Suprapubic skin (tissue), 3 donors: ENCODE measurements at regions not wholly inside any gene's neighbourhood (a gene's known extent, or its start where the extent isn't known, plus 50 kb on each side); places are given as distances from the start of the nearest gene placed in this dataset.

Experiments used
- POLR2A ChIP-seq, 2 donors: fragments of 450-650 bp; IDR thresholded peaks; one replicate each; pipeline ENCODE4 v1.6.1; 2017; ENCODE audit warnings: antibody characterized with exemption in 2 of 2, mild to moderate bottlenecking in 2 of 2, moderate library complexity in 2 of 2
- TF ChIP-seq, protein P1 (sequence below), 2 donors: fragments of 200-600 bp in 1 of 2; fragments of 450-650 bp in 1 of 2; sonication (generic) in 1 of 2; IDR thresholded peaks; one replicate each; pipeline ENCODE4 v1.5.1; 2016 to 2019; ENCODE audit warnings: antibody characterized with exemption in 2 of 2, mild to moderate bottlenecking in 1 of 2, moderate library complexity in 1 of 2

DNA sequence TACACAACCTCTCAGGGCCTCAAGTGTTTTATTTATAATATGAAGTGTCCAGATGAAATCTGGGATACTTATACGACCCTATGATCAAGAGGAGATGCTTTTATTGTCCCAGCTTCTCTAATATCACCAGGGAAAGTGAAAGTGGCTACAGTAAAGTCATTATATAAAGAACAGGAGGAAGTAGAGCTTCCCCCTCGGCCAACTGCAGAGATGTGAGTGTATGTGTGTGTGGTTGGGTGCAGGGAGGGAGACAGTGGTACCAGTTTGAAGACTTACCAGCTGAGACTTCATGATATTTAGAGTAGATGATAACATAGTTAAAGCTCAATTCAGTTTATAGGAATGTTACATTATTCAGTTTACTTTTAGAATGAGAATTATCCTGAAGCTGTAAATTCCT lies 373.6 kb upstream of the DDI1 start:
- TF ChIP-seq, protein P1, sequence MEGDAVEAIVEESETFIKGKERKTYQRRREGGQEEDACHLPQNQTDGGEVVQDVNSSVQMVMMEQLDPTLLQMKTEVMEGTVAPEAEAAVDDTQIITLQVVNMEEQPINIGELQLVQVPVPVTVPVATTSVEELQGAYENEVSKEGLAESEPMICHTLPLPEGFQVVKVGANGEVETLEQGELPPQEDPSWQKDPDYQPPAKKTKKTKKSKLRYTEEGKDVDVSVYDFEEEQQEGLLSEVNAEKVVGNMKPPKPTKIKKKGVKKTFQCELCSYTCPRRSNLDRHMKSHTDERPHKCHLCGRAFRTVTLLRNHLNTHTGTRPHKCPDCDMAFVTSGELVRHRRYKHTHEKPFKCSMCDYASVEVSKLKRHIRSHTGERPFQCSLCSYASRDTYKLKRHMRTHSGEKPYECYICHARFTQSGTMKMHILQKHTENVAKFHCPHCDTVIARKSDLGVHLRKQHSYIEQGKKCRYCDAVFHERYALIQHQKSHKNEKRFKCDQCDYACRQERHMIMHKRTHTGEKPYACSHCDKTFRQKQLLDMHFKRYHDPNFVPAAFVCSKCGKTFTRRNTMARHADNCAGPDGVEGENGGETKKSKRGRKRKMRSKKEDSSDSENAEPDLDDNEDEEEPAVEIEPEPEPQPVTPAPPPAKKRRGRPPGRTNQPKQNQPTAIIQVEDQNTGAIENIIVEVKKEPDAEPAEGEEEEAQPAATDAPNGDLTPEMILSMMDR (IDR thresholded peaks at IDR 0.05) = no peak
- no peak for TF ChIP-seq POLR2A (IDR thresholded peaks at IDR 0.05)
